Neuronal stem cell (in vitro differentiated cells): ENCODE measurements at regions not wholly inside any gene's neighbourhood (a gene's known extent, or its start where the extent isn't known, plus 50 kb on each side); places are given as distances from the start of the nearest gene placed in this dataset.

Source experiments
- DNase-seq: peaks from one replicate; pipeline ENCODE4 v3.0.0-alpha.2; 2013; ENCODE audit warnings: low spot score
- H2AFZ ChIP-seq: one replicate; pipeline ENCODE4 v1.6.1; 2013; ENCODE audit warnings: mild to moderate bottlenecking, low read length, inconsistent platforms
- H2AK5ac ChIP-seq: 2 replicates; pipeline ENCODE4 v1.6.1; 2013; ENCODE audit warnings: low read depth, mild to moderate bottlenecking, inconsistent platforms, low read length, moderate library complexity, mixed read lengths
- H2BK120ac ChIP-seq: 2 replicates; pipeline ENCODE4 v1.6.1; 2013; ENCODE audit warnings: low read depth, mild to moderate bottlenecking, inconsistent platforms, low read length, moderate library complexity, mixed read lengths
- H2BK12ac ChIP-seq: one replicate; pipeline ENCODE4 v1.6.1; 2013; ENCODE audit warnings: low read length, inconsistent platforms
- H2BK15ac ChIP-seq: 2 replicates; pipeline ENCODE4 v1.6.1; 2013; ENCODE audit warnings: mild to moderate bottlenecking, low read length, inconsistent platforms, mixed read lengths
- H2BK5ac ChIP-seq: one replicate; pipeline ENCODE4 v1.6.1; 2013; ENCODE audit warnings: inconsistent platforms, mild to moderate bottlenecking, low read length, moderate library complexity
- H3K14ac ChIP-seq: one replicate; pipeline ENCODE4 v1.6.1; 2013; ENCODE audit warnings: low read length, inconsistent platforms
- H3K18ac ChIP-seq: 2 replicates; pipeline ENCODE4 v1.6.1; 2013; ENCODE audit warnings: low read length, inconsistent platforms
- H3K23ac ChIP-seq: 2 replicates; pipeline ENCODE4 v1.6.1; 2013; ENCODE audit warnings: low read depth, mild to moderate bottlenecking, mixed read lengths, low read length, inconsistent platforms; ENCODE audit not compliant: poor library complexity
- H3K27ac ChIP-seq: replicated peaks from 3 replicates; pipeline ENCODE4 v1.5.1; 2013; ENCODE audit warnings: low read length, inconsistent platforms
- H3K27me3 ChIP-seq, 3 experiments: 2 replicates each; pipeline ENCODE4 v1.6.1; 2013; ENCODE audit warnings: low read length in 3 of 3, mild to moderate bottlenecking in 2 of 3, inconsistent platforms in 1 of 3, low read depth in 1 of 3, mixed read lengths in 1 of 3, moderate library complexity in 1 of 3; ENCODE audit not compliant: control insufficient read depth in 3 of 3, insufficient read depth in 3 of 3
- H3K36me3 ChIP-seq, 2 donors: replicated peaks in 1 of 2; 2 replicates each; pipeline ENCODE4 v1.6.1; 2013; ENCODE audit warnings: low read length in 2 of 2; ENCODE audit not compliant: control insufficient read depth in 2 of 2, insufficient read depth in 2 of 2
- H3K4ac ChIP-seq: 2 replicates; pipeline ENCODE4 v1.6.1; 2013; ENCODE audit warnings: inconsistent platforms, mild to moderate bottlenecking, low read length, moderate library complexity
- H3K4me1 ChIP-seq, 2 donors: 1 replicate in 1 of 2; 2 replicates in 1 of 2; pipeline ENCODE4 v1.6.1; 2013; ENCODE audit warnings: low read length in 2 of 2, low read depth in 1 of 2; ENCODE audit not compliant: control insufficient read depth in 2 of 2, insufficient read depth in 1 of 2
- H3K4me2 ChIP-seq: one replicate; pipeline ENCODE4 v1.6.1; 2013; ENCODE audit warnings: mild to moderate bottlenecking, low read length, inconsistent platforms; ENCODE audit not compliant: insufficient read depth, poor library complexity, severe bottlenecking
- H3K4me3 ChIP-seq, 2 donors: 2 replicates each; pipeline ENCODE4 v1.5.1; 2013; ENCODE audit warnings: low read length in 2 of 2, mild to moderate bottlenecking in 2 of 2, inconsistent platforms in 1 of 2, moderate library complexity in 1 of 2
- H3K79me1 ChIP-seq: one replicate; pipeline ENCODE4 v1.6.1; 2013; ENCODE audit warnings: low read depth, mild to moderate bottlenecking, inconsistent platforms, low read length, moderate library complexity
- H3K9ac ChIP-seq: one replicate; pipeline ENCODE4 v1.6.1; 2013; ENCODE audit warnings: mild to moderate bottlenecking, low read depth, low read length, inconsistent platforms; ENCODE audit not compliant: poor library complexity
- H3K9me3 ChIP-seq, 2 donors: replicated peaks in 1 of 2; 2 replicates each; pipeline versions ENCODE3 to v1.6.1; 2013; ENCODE audit warnings: low read length in 2 of 2, mild to moderate bottlenecking in 2 of 2, inconsistent platforms in 1 of 2, low read depth in 1 of 2, mixed read lengths in 1 of 2, moderate library complexity in 1 of 2; ENCODE audit not compliant: control insufficient read depth in 2 of 2, insufficient read depth in 1 of 2
- H4K8ac ChIP-seq: one replicate; pipeline ENCODE4 v1.6.1; 2013; ENCODE audit warnings: low read depth, mild to moderate bottlenecking, inconsistent platforms, low read length, moderate library complexity
- H4K91ac ChIP-seq: one replicate; pipeline ENCODE4 v1.6.1; 2013; ENCODE audit warnings: low read length, low read depth, mild to moderate bottlenecking, inconsistent platforms; ENCODE audit not compliant: poor library complexity
- WGBS, 2 donors: extraction: QIAGEN DNeasy Blood & Tissue Kit; methylation state at CpG; one replicate each; pipeline ENCODE4 v1.1.7; 2013; ENCODE audit warnings: missing lambda C conversion rate in 2 of 2, mixed read lengths in 1 of 2; ENCODE audit not compliant: insufficient read length in 2 of 2, insufficient replicate concordance in 1 of 2; ENCODE audit errors: extremely low coverage in 2 of 2; 5-methylcytosine and 5-hydroxymethylcytosine counted together

DNA sequence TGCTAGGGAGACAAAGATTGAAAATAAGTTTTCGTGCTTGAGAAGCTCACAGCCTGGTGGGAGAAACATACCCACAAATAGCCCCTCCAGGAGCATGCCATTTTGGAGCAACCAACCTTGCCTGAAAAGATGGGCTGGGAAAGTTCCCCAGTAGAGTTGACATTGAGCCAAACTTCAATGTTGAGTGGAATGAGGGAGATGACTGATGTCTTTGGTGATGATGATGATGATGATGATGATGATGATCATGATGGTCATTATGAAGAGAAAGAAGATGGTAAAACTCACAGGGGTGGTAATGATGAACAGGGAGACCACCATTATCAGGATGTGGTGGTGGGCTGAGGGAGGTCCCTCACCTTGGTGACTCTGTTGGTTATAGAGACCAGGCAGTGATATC lies 50.1 kb upstream of the ADRA1D start:
- no peak overlapping the region for H3K4me2 ChIP-seq
- no peak overlapping the region for H3K9ac ChIP-seq
- no peak overlapping the region for H3K4ac ChIP-seq
- H3K9me3 ChIP-seq, result no peaks in the 10 kb centered on the region
- H2AFZ ChIP-seq, result no peak overlapping the region
- H3K27me3 ChIP-seq, result no peaks in the 10 kb centered on the region
- no peaks in the 10 kb centered on the region for H3K36me3 ChIP-seq
- no peak for DNase-seq
- H3K79me1 ChIP-seq, result no peaks in the 10 kb centered on the region
- H2BK12ac ChIP-seq, result no peak overlapping the region
- H2BK5ac ChIP-seq, result no peak overlapping the region
- H3K18ac ChIP-seq, result no peak overlapping the region
- H2BK15ac ChIP-seq, result no peak overlapping the region
- H4K91ac ChIP-seq, result no peak overlapping the region
- no peak overlapping the region for H2BK120ac ChIP-seq
- H3K14ac ChIP-seq, result no peak overlapping the region
- H3K4me3 ChIP-seq, result no peak overlapping the region
- no peak overlapping the region for H2AK5ac ChIP-seq
- no peak overlapping the region for H4K8ac ChIP-seq
- no peaks in the 10 kb centered on the region for H3K4me1 ChIP-seq
- no peak overlapping the region for H3K23ac ChIP-seq
- no peak overlapping the region for H3K27ac ChIP-seq
- WGBS, 2 donors, result no CpG with 5 or more reads among the region's 1 CpG
